ENCODE measurements at regions not wholly inside any gene's neighbourhood (a gene's known extent, or its start where the extent isn't known, plus 50 kb on each side); places are given as distances from the start of the nearest gene placed in this dataset.

- WGBS, 2 donors, result 100% methylated on average over 2 to 5 of the region's 5 CpGs
- Histone ChIP-seq H3K4me3 (replicated peaks in 1 of 3) (no peak overlapping the region), H3K9me3 (no peaks in the 10 kb centered on the region), H3K4me1 (no peaks in the 10 kb centered on the region), H3K36me3 (no peaks in the 10 kb centered on the region), H3K27ac (no peak overlapping the region), H3K27me3 (no peaks in the 10 kb centered on the region)
- intact Hi-C loops (cut with DNase I), result no loop called here
- TF ChIP-seq CTCF (IDR thresholded peaks at IDR 0.05) (no peak), POLR2A (IDR thresholded peaks at IDR 0.05) (no peak)
- DNase-seq, result no peak
Observed at GRCh38 chr3:164927728-164928127, 150.6 kb downstream of the SI start.

GRCh38 chr3:164918905-164919304 lies 159.4 kb downstream of the SI start:
- 56 to 58% methylated on average over 2 of the region's 2 CpGs for WGBS, 2 donors
- no peak for TF ChIP-seq CTCF (IDR thresholded peaks at IDR 0.05)
- TF ChIP-seq POLR2A (IDR thresholded peaks at IDR 0.05), result no peak
- intact Hi-C loops (cut with DNase I), result no loop called here
- Histone ChIP-seq H3K4me1 (no peaks in the 10 kb centered on the region), H3K27me3 (peaks cover 3% of the 10 kb centered on the region), H3K4me3 (replicated peaks in 1 of 3) (no peak overlapping the region), H3K27ac (no peak overlapping the region), H3K36me3 (no peaks in the 10 kb centered on the region), H3K9me3 (no peaks in the 10 kb centered on the region)
- no peak for DNase-seq

GRCh38 chr3:164912916-164913315 lies 165.4 kb downstream of the SI start:
- TF ChIP-seq CTCF (IDR thresholded peaks at IDR 0.05) (no peak), POLR2A (IDR thresholded peaks at IDR 0.05) (no peak)
- H3K4me3 ChIP-seq (replicated peaks in 1 of 3), result no peak overlapping the region
- no peaks in the 10 kb centered on the region for H3K4me1 ChIP-seq
- no peaks in the 10 kb centered on the region for H3K36me3 ChIP-seq
- no peak overlapping the region for H3K27ac ChIP-seq
- WGBS, 2 donors, result 83 to 90% methylated on average over 2 of the region's 2 CpGs
- peaks cover 3% of the 10 kb centered on the region for H3K27me3 ChIP-seq
- no peak for DNase-seq
- intact Hi-C loops (cut with DNase I), result no loop called here
- H3K9me3 ChIP-seq, result no peaks in the 10 kb centered on the region

GRCh38 chr3:164903820-164904451 lies 174.4 kb downstream of the SI start:
- H3K4me3 ChIP-seq (replicated peaks in 1 of 3), result no peak overlapping the region
- no peak overlapping the region for H3K27ac ChIP-seq
- no peaks in the 10 kb centered on the region for H3K36me3 ChIP-seq
- 65 to 70% methylated on average over 5 of the region's 5 CpGs for WGBS, 2 donors
- no peaks in the 10 kb centered on the region for H3K9me3 ChIP-seq
- DNase-seq, result no peak
- H3K4me1 ChIP-seq, result no peaks in the 10 kb centered on the region
- TF ChIP-seq POLR2A (IDR thresholded peaks at IDR 0.05) (no peak), CTCF (IDR thresholded peaks at IDR 0.05) (no peak)
- H3K27me3 ChIP-seq, result no peaks in the 10 kb centered on the region
- intact Hi-C loops (cut with DNase I), result no loop called here

GRCh38 chr3:164897342-164897741 lies 181.0 kb downstream of the SI start:
- no peaks in the 10 kb centered on the region for H3K4me1 ChIP-seq
- 49 to 62% methylated on average over 1 of the region's 1 CpG for WGBS, 2 donors
- intact Hi-C loops (cut with DNase I), result no loop called here

More at GRCh38 chr3:164897342-164897741, 181.0 kb downstream of the SI start:
- no peak overlapping the region for H3K4me3 ChIP-seq (replicated peaks in 1 of 3)
- no peaks in the 10 kb centered on the region for H3K36me3 ChIP-seq
- no peak for TF ChIP-seq POLR2A (IDR thresholded peaks at IDR 0.05)
- TF ChIP-seq CTCF (IDR thresholded peaks at IDR 0.05), result no peak
- no peaks in the 10 kb centered on the region for H3K9me3 ChIP-seq
- no peak overlapping the region for H3K27ac ChIP-seq
- no peak for DNase-seq
- H3K27me3 ChIP-seq, result no peaks in the 10 kb centered on the region
